AG08396 (cell line): ENCODE measurements at regions not wholly inside any gene's neighbourhood (a gene's known extent, or its start where the extent isn't known, plus 50 kb on each side); places are given as distances from the start of the nearest gene placed in this dataset.

Experiments
- DNase-seq: peaks from one replicate; pipeline ENCODE4 v3.0.0; 2012; ENCODE audit warnings: low spot score, mixed read lengths

DNA sequence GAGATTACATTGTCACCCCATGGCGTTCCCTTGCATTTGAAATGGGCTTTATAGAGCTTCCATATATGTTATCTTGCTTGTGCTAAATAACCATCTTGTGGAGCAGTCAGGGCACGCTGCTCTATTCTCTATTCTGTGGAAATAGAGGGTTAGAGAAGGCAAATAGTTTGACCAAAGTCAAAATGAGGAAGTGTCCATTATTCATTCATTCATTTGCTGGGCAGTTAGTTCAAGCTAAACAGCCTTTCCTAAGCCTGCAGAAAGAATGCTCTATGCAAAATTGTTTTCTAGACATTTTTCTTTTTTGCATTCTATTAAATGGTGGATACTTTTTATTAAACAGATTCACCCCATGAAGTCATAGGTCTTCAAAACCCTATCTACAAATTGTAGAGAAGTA, 67.8 kb upstream of the ELAC2 start:
- no peak for DNase-seq

DNA sequence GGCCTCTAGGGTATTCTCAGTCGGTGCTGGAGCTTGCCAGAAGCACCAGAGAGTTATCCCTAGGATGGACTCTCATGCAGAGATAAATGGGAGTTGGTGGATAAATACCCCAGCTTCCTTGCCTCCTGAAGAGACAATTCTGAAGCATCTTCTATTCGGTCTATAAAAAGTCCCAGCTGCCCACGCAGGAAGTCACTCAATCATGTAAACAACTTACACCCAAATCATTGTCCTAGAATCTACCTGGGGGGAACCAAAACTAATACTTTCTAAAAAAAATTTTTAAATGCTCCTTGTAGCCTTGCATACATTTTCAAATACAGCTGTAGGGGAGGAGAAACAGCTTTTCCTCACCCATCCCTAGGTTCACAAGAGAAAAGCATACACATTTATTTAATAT, 66.6 kb upstream of the ELAC2 start:
- DNase-seq = no peak

DNA sequence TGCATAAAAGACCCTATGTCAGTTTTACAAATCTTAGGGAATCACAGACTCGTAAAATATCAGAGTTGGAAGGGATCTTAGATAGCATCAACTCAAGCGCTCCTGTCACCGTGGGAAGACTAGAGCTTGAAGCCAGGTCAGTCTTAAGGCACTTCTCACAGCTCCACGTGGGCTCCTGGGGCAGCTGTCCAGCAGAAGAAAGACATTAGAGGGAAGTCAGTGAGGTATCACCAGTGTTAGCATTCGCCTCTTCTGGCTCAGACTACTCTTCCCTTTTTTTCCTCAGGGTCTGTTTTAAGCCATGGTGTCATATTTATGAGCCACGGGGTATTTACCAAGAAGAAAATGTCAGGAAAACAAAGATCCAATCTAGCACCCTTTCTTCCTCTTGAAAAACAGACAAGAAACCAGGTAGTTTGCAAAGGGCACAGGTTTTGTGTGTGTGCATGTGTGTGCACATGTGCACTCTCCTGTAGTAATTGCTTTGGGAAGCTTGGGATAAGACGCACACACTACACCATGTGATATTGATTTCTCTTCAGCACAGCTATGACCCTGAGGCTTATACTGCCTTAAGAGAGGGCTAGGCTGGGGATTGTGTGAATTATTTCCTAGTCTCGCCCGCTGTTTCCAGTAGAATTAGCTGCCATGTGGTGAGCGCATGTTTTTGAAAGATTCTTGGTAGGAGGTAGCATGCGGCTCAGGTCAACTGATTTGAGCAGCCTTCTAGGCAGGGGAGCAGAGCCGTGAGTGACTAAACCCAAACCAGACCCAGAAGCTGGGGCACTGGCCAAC, 61.0 kb upstream of the ELAC2 start:
- DNase-seq = no peak

GRCh38 chr17:13076905-13077304, 59.1 kb upstream of the ELAC2 start:
- no peak for DNase-seq

DNA sequence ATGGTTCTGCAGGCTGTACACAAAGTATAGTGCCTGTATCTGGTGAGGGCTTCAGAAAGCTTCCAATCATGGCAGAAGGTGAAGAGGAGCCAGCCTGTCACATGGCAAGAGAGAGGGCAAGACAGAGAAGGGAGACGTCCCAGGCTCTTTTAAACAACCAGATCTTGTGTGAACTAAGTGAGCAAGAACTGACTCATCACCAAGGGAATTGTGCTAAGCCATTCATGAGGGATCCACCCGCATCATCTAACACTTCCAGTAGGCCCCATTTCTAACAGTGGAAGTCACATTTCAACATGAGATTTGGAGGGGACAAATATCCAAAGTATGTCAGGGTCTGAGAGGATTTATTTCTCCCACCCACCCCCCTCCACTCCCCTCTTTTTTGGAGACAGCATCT, 56.2 kb upstream of the ELAC2 start:
- DNase-seq = no peak

GRCh38 chr17:13073018-13073417, 55.2 kb upstream of the ELAC2 start:
- no peak for DNase-seq

GRCh38 chr17:13070732-13071131, 52.9 kb upstream of the ELAC2 start:
- DNase-seq = no peak

DNA sequence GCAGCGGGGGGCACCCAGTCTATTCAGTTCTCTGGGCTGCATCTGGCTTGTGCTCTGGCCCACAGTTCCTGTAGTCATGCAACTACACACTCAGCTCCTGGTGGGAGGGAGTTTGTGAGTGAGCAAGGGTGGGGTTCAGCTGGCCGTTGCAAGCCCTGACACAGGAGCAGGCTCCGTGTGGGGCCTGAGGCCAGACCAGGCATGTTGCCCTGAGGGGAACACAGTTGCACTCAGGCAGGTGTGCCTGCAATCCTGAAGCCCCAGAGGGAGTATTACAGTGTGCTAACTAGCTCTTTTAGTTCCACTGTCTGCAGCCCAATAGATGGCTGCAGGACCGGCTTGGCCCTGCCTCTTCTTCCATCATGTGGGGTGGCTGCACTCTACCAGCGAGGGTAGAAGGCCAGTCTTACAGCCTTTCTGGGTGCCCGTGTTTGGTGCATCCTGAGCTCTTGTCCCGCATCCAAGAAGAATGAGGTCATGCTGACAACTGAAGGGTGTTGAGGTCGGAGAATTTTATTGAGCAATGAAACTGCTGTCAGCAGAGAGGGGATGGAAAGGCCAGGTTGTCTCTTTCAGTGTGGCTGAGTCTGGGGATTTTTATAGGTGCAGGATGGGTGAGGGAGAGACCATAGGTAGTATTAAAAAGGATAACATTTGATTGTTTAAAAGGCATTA, 49.9 kb upstream of the ELAC2 start:
- no peak for DNase-seq
